ENCODE measurements at regions not wholly inside any gene's neighbourhood (a gene's known extent, or its start where the extent isn't known, plus 50 kb on each side); places are given as distances from the start of the nearest gene placed in this dataset.

GRCh38 chr21:14603202-14603601, 57.1 kb upstream of the SAMSN1 start (continued):
- TF ChIP-seq HOMEZ (CRISPR knock-in tag; IDR thresholded peaks at IDR 0.05): no peak
- TF ChIP-seq CBX3 (IDR thresholded peaks at IDR 0.05; ENCODE audit: borderline replicate concordance in 1 of 2, low read length in 2 of 2): no peak
- no peak for TF ChIP-seq LEF1 (IDR thresholded peaks at IDR 0.05)
- peak; percentile 34; the same call in 1 of the 2 replicates for TF ChIP-seq TCF3 (CRISPR knock-in tag; IDR thresholded peaks at IDR 0.05)
- TF ChIP-seq FOXA3 (CRISPR knock-in tag; conservative IDR thresholded peaks at IDR 0.05 in 1 of 2, IDR thresholded peaks at IDR 0.05 in 1 of 2): peak; percentile 46 to 90; a peak in 3 of 4 replicates
- no peak for TF ChIP-seq POLR2B (IDR thresholded peaks at IDR 0.05; ENCODE audit: low read depth, partially characterized antibody)
- TF ChIP-seq U2AF1 (optimal IDR thresholded peaks at IDR 0.05; ENCODE audit: low read depth, low read length): no peak
- TF ChIP-seq SRSF9 (IDR thresholded peaks at IDR 0.05; ENCODE audit: borderline replicate concordance, low read depth, low read length): no peak
- TF ChIP-seq TCF7 (IDR thresholded peaks at IDR 0.05; ENCODE audit: borderline replicate concordance): no peak
- no peak for TF ChIP-seq GTF2A2 (tag; IDR thresholded peaks at IDR 0.05)
- peak; percentile 57 for TF ChIP-seq ATF3 (IDR thresholded peaks at IDR 0.05)
- no peak for TF ChIP-seq ATF3 (CRISPR knock-in tag; conservative IDR thresholded peaks at IDR 0.05)
- peak; percentile 71; the same call in 1 of the 2 replicates for TF ChIP-seq JUND (IDR thresholded peaks at IDR 0.05; ENCODE audit: borderline replicate concordance, low read depth, low read length)
- 0 out of 3 replicates have a peak, but pooled peaks have one; percentile 26 for TF ChIP-seq JUND (tag; IDR thresholded peaks at IDR 0.05; ENCODE audit: borderline replicate concordance, low read depth, low read length)
- peak; percentile 33; the same call in 1 of the 2 replicates for TF ChIP-seq TAL1 (IDR thresholded peaks at IDR 0.05)
- no peak for TF ChIP-seq SREBF2 (CRISPR knock-in tag; IDR thresholded peaks at IDR 0.05)
- TF ChIP-seq TEAD4 (IDR thresholded peaks at IDR 0.05; ENCODE audit: low read length): peak; percentile 42; the same call in 1 of the 2 replicates
- TF ChIP-seq TEAD4 (CRISPR knock-in tag; IDR thresholded peaks at IDR 0.05; ENCODE audit: borderline replicate concordance): no peak
- TF ChIP-seq DPF2 (IDR thresholded peaks at IDR 0.05): peak; percentile 75
- no peak for TF ChIP-seq ETS2 (tag; IDR thresholded peaks at IDR 0.05; ENCODE audit: borderline replicate concordance, poor library complexity, severe bottlenecking)
- peak; percentile 29; the same call in 1 of the 2 replicates for TF ChIP-seq JUN (IDR thresholded peaks at IDR 0.05; ENCODE audit: borderline replicate concordance, low read depth, low read length)
- no peak for TF ChIP-seq JUN (CRISPR knock-in tag; IDR thresholded peaks at IDR 0.05; ENCODE audit: borderline replicate concordance)
- TF ChIP-seq ZNF23 (CRISPR knock-in tag; IDR thresholded peaks at IDR 0.05): no peak
- no peak for TF ChIP-seq SREBF1 (IDR thresholded peaks at IDR 0.05; ENCODE audit: borderline replicate concordance, low read depth, low read length)
- no peak for TF ChIP-seq ZC3H4 (CRISPR knock-in tag; IDR thresholded peaks at IDR 0.05; ENCODE audit: borderline replicate concordance)
- TF ChIP-seq SMARCE1 (IDR thresholded peaks at IDR 0.05): peak; percentile 76
- TF ChIP-seq STAT5B (CRISPR knock-in tag; IDR thresholded peaks at IDR 0.05): no peak
- peak; percentile 84 for TF ChIP-seq SMARCA4 (IDR thresholded peaks at IDR 0.05)
- no peak for TF ChIP-seq OTX1 (CRISPR knock-in tag; IDR thresholded peaks at IDR 0.05)
- TF ChIP-seq KHSRP (IDR thresholded peaks at IDR 0.05): 0 out of 2 replicates have a peak, but pooled peaks have one; percentile 28
- TF ChIP-seq FOSL1 (tag; conservative IDR thresholded peaks at IDR 0.05): peak; percentile 86
- no peak for TF ChIP-seq HCFC1 (IDR thresholded peaks at IDR 0.05; ENCODE audit: low read depth, low read length)

Measured in K562 (cell line).